HG03175 (cell line): ENCODE measurements at regions not wholly inside any gene's neighbourhood (a gene's known extent, or its start where the extent isn't known, plus 50 kb on each side); places are given as distances from the start of the nearest gene placed in this dataset.

ENCODE experiments used
- ATAC-seq: cut with Tn5 transposase; IDR thresholded peaks from one replicate; pipeline ENCODE4 v1.9.1; 2021; ENCODE audit warnings: mild to moderate bottlenecking, moderate library complexity; ENCODE audit not compliant: unreplicated experiment

GRCh38 chr16:51359141-51359955 lies 208.3 kb upstream of the SALL1 start:
- ATAC-seq = no peak

GRCh38 chr16:51357839-51358238 lies 206.8 kb upstream of the SALL1 start:
- no peak for ATAC-seq

GRCh38 chr16:51355875-51356274 lies 204.8 kb upstream of the SALL1 start:
- ATAC-seq = no peak

GRCh38 chr16:51355195-51355594 lies 204.1 kb upstream of the SALL1 start:
- ATAC-seq = no peak

GRCh38 chr16:51353055-51353454 lies 202.0 kb upstream of the SALL1 start:
- ATAC-seq = no peak

- no peak for ATAC-seq
Measured at GRCh38 chr16:51349626-51350025, 198.6 kb upstream of the SALL1 start.

- ATAC-seq = no peak
Measured at GRCh38 chr16:51343411-51343810, 192.3 kb upstream of the SALL1 start.

GRCh38 chr16:51341204-51341603 lies 190.1 kb upstream of the SALL1 start:
- no peak for ATAC-seq

GRCh38 chr16:51337662-51338061 lies 186.6 kb upstream of the SALL1 start:
- ATAC-seq = no peak

GRCh38 chr16:51328733-51329132 lies 177.7 kb upstream of the SALL1 start:
- ATAC-seq = no peak

- no peak for ATAC-seq
Measured at GRCh38 chr16:51327001-51327400, 175.9 kb upstream of the SALL1 start.

GRCh38 chr16:51326131-51326856 lies 175.2 kb upstream of the SALL1 start:
- no peak for ATAC-seq

- no peak for ATAC-seq
Measured at GRCh38 chr16:51321251-51321650, 170.2 kb upstream of the SALL1 start.

GRCh38 chr16:51317575-51317974 lies 166.5 kb upstream of the SALL1 start:
- ATAC-seq = no peak

GRCh38 chr16:51313198-51313597 lies 162.1 kb upstream of the SALL1 start:
- no peak for ATAC-seq

- no peak for ATAC-seq
Measured at GRCh38 chr16:51312363-51313150, 161.5 kb upstream of the SALL1 start.

GRCh38 chr16:51310159-51310558 lies 159.1 kb upstream of the SALL1 start:
- no peak for ATAC-seq

- no peak for ATAC-seq
Measured at GRCh38 chr16:51306886-51307595, 156.0 kb upstream of the SALL1 start.

GRCh38 chr16:51306116-51306515 lies 155.0 kb upstream of the SALL1 start:
- ATAC-seq = no peak

GRCh38 chr16:51305337-51305736 lies 154.3 kb upstream of the SALL1 start:
- no peak for ATAC-seq

- no peak for ATAC-seq
Measured at GRCh38 chr16:51302042-51302441, 151.0 kb upstream of the SALL1 start.
